Gastroesophageal sphincter (tissue), 4 donors: ENCODE measurements at regions not wholly inside any gene's neighbourhood (a gene's known extent, or its start where the extent isn't known, plus 50 kb on each side); places are given as distances from the start of the nearest gene placed in this dataset.

Experiments
- ATAC-seq: fragments of 150-250 bp; one replicate; pipeline ENCODE4 v1.9.1; 2016; ENCODE audit warnings: mild to moderate bottlenecking, moderate library complexity
- H3K27ac ChIP-seq, 4 donors: fragments of 200-600 bp; sonication (generic) in 3 of 4; 1 replicate in 3 of 4; 2 replicates in 1 of 4; pipeline ENCODE4 v1.5.1; 2016 to 2019
- H3K27me3 ChIP-seq: fragments of 200-600 bp; sonication (generic); one replicate; pipeline ENCODE4 v1.5.1; 2019
- H3K36me3 ChIP-seq, 2 donors: fragments of 200-600 bp; sonication (generic); one replicate each; pipeline ENCODE4 v1.5.1; 2019; ENCODE audit warnings: control low read depth in 1 of 2
- H3K4me1 ChIP-seq, 3 donors: fragments of 200-600 bp; sonication (generic); 1 replicate in 2 of 3; 2 replicates in 1 of 3; pipeline ENCODE4 v1.5.1; 2016 to 2019; ENCODE audit warnings: control low read depth in 2 of 3
- H3K4me3 ChIP-seq, 2 donors: fragments of 200-600 bp; sonication (generic); one replicate each; pipeline ENCODE4 v1.5.1; 2019; ENCODE audit warnings: mild to moderate bottlenecking in 1 of 2, moderate library complexity in 1 of 2
- H3K9me3 ChIP-seq, 3 donors: fragments of 200-600 bp; sonication (generic); one replicate each; pipeline ENCODE4 v1.5.1; 2017 to 2019; ENCODE audit warnings: control low read depth in 2 of 3
- CTCF ChIP-seq, 4 experiments: fragments of 200-600 bp in 2 of 4; fragments of 450-650 bp in 2 of 4; sonication (generic) in 1 of 4; IDR thresholded peaks; one replicate each; pipeline ENCODE4 v1.5.1; 2017 to 2019; ENCODE audit warnings: antibody characterized with exemption in 4 of 4, mild to moderate bottlenecking in 2 of 4, moderate library complexity in 2 of 4
- EP300 ChIP-seq: sonication (generic); formaldehyde crosslinking; IDR thresholded peaks from one replicate; pipeline ENCODE4 v1.6.1; 2017; ENCODE audit warnings: antibody characterized with exemption, mild to moderate bottlenecking
- POLR2A ChIP-seq, 2 donors: fragments of 450-650 bp; IDR thresholded peaks; one replicate each; pipeline ENCODE4 v1.6.1; 2017; ENCODE audit warnings: antibody characterized with exemption in 2 of 2, mild to moderate bottlenecking in 2 of 2, moderate library complexity in 1 of 2
- POLR2AphosphoS5 ChIP-seq: sonication (generic); formaldehyde crosslinking; IDR thresholded peaks from one replicate; pipeline ENCODE4 v1.6.1; 2017; ENCODE audit warnings: antibody characterized with exemption
- WGBS, 2 donors: methylation state at CpG; one replicate each; pipeline ENCODE4 v1.1.5; 2018; ENCODE audit warnings: low coverage in 1 of 2; 5-methylcytosine and 5-hydroxymethylcytosine counted together

- 0% methylated on average over 1 of the region's 1 CpG for WGBS, 2 donors
- H3K27ac ChIP-seq: no peak overlapping the region
- H3K4me1 ChIP-seq: no peaks in the 10 kb centered on the region
- no peak for ATAC-seq
- peaks cover 2 to 21% (median 2%) of the 10 kb centered on the region in 3 donors for H3K9me3 ChIP-seq
- no peak overlapping the region for H3K4me3 ChIP-seq
- H3K27me3 ChIP-seq: no peaks in the 10 kb centered on the region
- H3K36me3 ChIP-seq: no peaks in the 10 kb centered on the region
- no peak for TF ChIP-seq CTCF (IDR thresholded peaks at IDR 0.05)
- no peak for TF ChIP-seq POLR2AphosphoS5
- no peak for TF ChIP-seq POLR2A (IDR thresholded peaks at IDR 0.05)
- no peak for TF ChIP-seq EP300
Measured at GRCh38 chr11:109806205-109806604, 287.0 kb upstream of the ZC3H12C start.

- Histone ChIP-seq H3K27ac (no peak overlapping the region), H3K36me3 (no peaks in the 10 kb centered on the region), H3K9me3 (peaks cover 2 to 21% (median 2%) of the 10 kb centered on the region in 3 donors), H3K27me3 (no peaks in the 10 kb centered on the region), H3K4me1 (no peaks in the 10 kb centered on the region), H3K4me3 (no peak overlapping the region)
- 71% methylated on average over 1 of the region's 1 CpG; no CpG with 5 or more reads in 1 of the 2 donors for WGBS, 2 donors
- TF ChIP-seq POLR2A (IDR thresholded peaks at IDR 0.05): no peak
- TF ChIP-seq POLR2AphosphoS5: no peak
- TF ChIP-seq EP300: no peak
- TF ChIP-seq CTCF (IDR thresholded peaks at IDR 0.05): no peak
- ATAC-seq: no peak
Measured at GRCh38 chr11:109808569-109808968, 284.6 kb upstream of the ZC3H12C start.

- no peaks in the 10 kb centered on the region for H3K36me3 ChIP-seq
- no peak overlapping the region for H3K4me3 ChIP-seq
- TF ChIP-seq POLR2A (IDR thresholded peaks at IDR 0.05): no peak
- no peak for TF ChIP-seq EP300
- no peak for TF ChIP-seq CTCF (IDR thresholded peaks at IDR 0.05)
- TF ChIP-seq POLR2AphosphoS5: no peak
- ATAC-seq: no peak
- no peaks in the 10 kb centered on the region for H3K4me1 ChIP-seq
- 42 to 50% methylated on average over 2 of the region's 2 CpGs for WGBS, 2 donors
- no peak overlapping the region for H3K27ac ChIP-seq
- no peaks in the 10 kb centered on the region for H3K9me3 ChIP-seq
- no peaks in the 10 kb centered on the region for H3K27me3 ChIP-seq
Measured at GRCh38 chr11:109814824-109815223, 278.4 kb upstream of the ZC3H12C start.

GRCh38 chr11:109815500-109816150, 277.6 kb upstream of the ZC3H12C start:
- Histone ChIP-seq H3K4me3 (no peak overlapping the region), H3K4me1 (no peaks in the 10 kb centered on the region), H3K9me3 (no peaks in the 10 kb centered on the region), H3K27me3 (no peaks in the 10 kb centered on the region), H3K36me3 (no peaks in the 10 kb centered on the region), H3K27ac (no peak overlapping the region)
- WGBS, 2 donors: 65 to 93% methylated on average over 2 to 3 of the region's 4 CpGs
- no peak for ATAC-seq
- no peak for TF ChIP-seq POLR2AphosphoS5
- TF ChIP-seq EP300: no peak
- no peak for TF ChIP-seq POLR2A (IDR thresholded peaks at IDR 0.05)
- no peak for TF ChIP-seq CTCF (IDR thresholded peaks at IDR 0.05)

GRCh38 chr11:109818290-109818689, 274.9 kb upstream of the ZC3H12C start:
- WGBS, 2 donors: 68 to 97% methylated on average over 6 to 10 of the region's 10 CpGs

More at GRCh38 chr11:109818290-109818689, 274.9 kb upstream of the ZC3H12C start:
- H3K27ac ChIP-seq: no peak overlapping the region
- no peaks in the 10 kb centered on the region for H3K36me3 ChIP-seq
- H3K4me3 ChIP-seq: no peak overlapping the region
- TF ChIP-seq CTCF (IDR thresholded peaks at IDR 0.05) (no peak), EP300 (no peak), POLR2AphosphoS5 (no peak), POLR2A (IDR thresholded peaks at IDR 0.05) (no peak)
- ATAC-seq: no peak
- peaks cover 0 to 7% (median 0%) of the 10 kb centered on the region in 3 donors for H3K4me1 ChIP-seq
- no peaks in the 10 kb centered on the region for H3K27me3 ChIP-seq
- no peaks in the 10 kb centered on the region for H3K9me3 ChIP-seq
